ENCODE measurements at regions not wholly inside any gene's neighbourhood (a gene's known extent, or its start where the extent isn't known, plus 50 kb on each side); places are given as distances from the start of the nearest gene placed in this dataset.
"Not testable (repeated sequence)": the region's sequence is repeated elsewhere in the genome, so short reads cannot be mapped to it uniquely, and the experiment has no call there.

GRCh38 chr19:28437390-28438346 is 775.3 kb downstream of the UQCRFS1 start:
- no peaks in the 10 kb centered on the region for H3K36me3 ChIP-seq (ENCODE audit: insufficient read depth, low read depth, low read length)
- no peak overlapping the region for H3K27ac ChIP-seq (ENCODE audit: low read length)
- H3K27me3 ChIP-seq (ENCODE audit: insufficient read depth, low read length) = no peaks in the 10 kb centered on the region
- no peak overlapping the region for H3K4me3 ChIP-seq (ENCODE audit: low read length)
- H3K4me1 ChIP-seq (ENCODE audit: insufficient read depth, low read length) = no peaks in the 10 kb centered on the region
- no peak overlapping the region for H3K9ac ChIP-seq (ENCODE audit: low read depth, low read length)
- H3K9me3 ChIP-seq (ENCODE audit: insufficient read depth, low read depth, low read length) = peaks cover 8% of the 10 kb centered on the region

DNA sequence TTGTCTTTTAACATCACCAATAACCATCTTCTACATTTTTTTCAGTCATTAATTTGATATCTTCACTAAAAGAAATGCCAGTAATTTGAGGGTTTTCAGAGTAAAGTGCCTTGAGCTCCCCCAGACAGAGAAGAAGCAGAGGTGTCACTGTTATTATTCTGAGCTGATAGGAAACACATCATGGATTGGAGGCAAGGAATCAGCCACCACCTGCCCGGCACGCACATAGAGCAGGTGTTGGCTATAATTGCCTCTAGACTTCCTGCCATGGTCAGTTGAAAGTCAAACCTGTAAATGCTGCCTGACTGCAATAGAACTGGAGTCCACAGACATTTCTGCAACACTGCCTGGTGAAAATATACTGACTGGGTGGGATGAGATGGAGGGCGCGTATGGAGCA is 776.6 kb downstream of the UQCRFS1 start:
- Histone ChIP-seq H3K4me3 (ENCODE audit: low read length) (no peak overlapping the region), H3K27ac (ENCODE audit: low read length) (no peak overlapping the region), H3K9ac (ENCODE audit: low read depth, low read length) (no peak overlapping the region), H3K9me3 (ENCODE audit: insufficient read depth, low read depth, low read length) (peaks cover 8% of the 10 kb centered on the region), H3K36me3 (ENCODE audit: insufficient read depth, low read depth, low read length) (no peaks in the 10 kb centered on the region), H3K4me1 (ENCODE audit: insufficient read depth, low read length) (no peaks in the 10 kb centered on the region), H3K27me3 (ENCODE audit: insufficient read depth, low read length) (no peaks in the 10 kb centered on the region)

DNA sequence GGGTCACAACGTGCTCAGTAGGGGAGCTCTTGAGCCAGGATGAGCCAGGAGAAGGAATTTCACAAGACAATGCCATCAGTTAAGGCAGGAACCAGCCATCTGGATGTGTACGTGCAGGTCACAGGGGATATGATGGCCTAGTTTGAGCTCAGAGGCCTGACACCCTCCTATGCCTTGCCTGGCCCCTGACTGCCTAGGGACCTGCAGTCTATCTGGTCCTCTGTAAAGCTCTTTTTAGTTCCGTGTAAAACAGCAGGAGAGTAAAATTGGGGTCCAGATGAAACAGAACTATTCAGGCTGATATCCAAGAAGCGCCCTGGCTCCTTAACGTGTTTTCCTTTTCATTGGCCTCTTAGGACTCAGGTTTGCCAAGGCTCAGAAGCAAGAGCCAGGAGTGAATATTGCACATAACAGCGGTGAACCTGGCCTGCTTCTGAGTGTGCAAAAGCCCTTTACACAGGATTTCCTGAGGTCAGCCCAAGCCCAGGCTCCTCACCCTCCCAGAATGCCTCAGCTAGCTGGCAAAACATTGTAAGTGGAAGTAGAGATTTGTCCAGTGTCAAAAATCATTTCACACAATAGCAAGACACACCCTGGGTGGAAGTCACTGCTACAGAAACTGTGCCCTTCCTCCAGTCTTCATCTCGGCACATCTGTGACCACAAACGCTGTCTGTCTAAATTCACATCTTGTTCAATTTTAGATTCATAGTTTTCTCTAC is 777.2 kb downstream of the UQCRFS1 start:
- Histone ChIP-seq H3K4me1 (ENCODE audit: insufficient read depth, low read length) (peaks cover 6% of the 10 kb centered on the region), H3K4me3 (ENCODE audit: low read length) (no peak overlapping the region), H3K27me3 (ENCODE audit: insufficient read depth, low read length) (no peaks in the 10 kb centered on the region), H3K27ac (ENCODE audit: low read length) (no peak overlapping the region), H3K36me3 (ENCODE audit: insufficient read depth, low read depth, low read length) (no peaks in the 10 kb centered on the region), H3K9ac (ENCODE audit: low read depth, low read length) (no peak overlapping the region), H3K9me3 (ENCODE audit: insufficient read depth, low read depth, low read length) (peaks cover 8% of the 10 kb centered on the region)

DNA sequence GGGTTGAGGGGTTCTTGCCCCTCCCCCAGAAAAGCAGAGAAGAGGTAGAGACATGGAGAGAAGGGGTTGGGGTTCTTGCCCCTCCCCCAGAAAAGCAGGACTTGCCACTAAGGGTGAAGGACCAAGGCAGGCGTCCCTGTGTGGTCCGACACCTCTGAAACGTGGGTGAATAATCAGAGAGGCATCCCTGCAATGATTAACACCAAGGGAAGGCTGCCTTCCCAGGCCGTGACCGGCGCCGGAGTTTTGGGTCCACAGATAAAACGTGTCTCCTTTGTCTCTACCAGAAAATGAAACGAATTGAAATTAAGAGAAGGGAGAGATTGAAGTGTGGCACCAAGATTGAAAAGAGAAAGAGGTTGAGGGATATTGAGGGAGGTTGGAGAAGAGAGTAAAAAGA is 778.2 kb downstream of the UQCRFS1 start:
- not testable (repeated sequence) for H3K4me1 ChIP-seq (ENCODE audit: insufficient read depth, low read length); H3K27me3 ChIP-seq (ENCODE audit: insufficient read depth, low read length); H3K9me3 ChIP-seq (ENCODE audit: insufficient read depth, low read depth, low read length); H3K36me3 ChIP-seq (ENCODE audit: insufficient read depth, low read depth, low read length); H3K4me3 ChIP-seq (ENCODE audit: low read length); H3K9ac ChIP-seq (ENCODE audit: low read depth, low read length); H3K27ac ChIP-seq (ENCODE audit: low read length)

DNA sequence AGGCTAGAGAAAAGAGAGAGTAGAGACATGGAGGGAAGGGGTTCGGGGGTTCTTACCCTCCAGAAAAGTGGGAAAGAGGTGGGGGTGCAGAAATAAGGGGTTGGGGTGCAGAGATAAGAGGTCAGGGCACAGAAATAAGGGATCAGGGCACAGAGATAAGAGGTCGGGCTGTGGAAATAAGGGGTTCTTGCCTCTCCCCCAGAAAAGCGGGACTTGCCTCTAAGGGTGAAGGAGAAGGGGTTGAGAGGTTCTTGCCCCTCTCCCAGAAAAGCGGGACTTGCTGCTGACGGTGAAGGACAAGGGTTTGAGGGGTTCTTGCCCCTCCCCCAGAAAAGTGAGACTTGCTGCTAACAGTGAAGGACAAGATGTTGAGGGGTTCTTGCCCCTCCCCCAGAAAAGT is 778.6 kb downstream of the UQCRFS1 start:
- not testable (repeated sequence) for H3K4me1 ChIP-seq (ENCODE audit: insufficient read depth, low read length); H3K4me3 ChIP-seq (ENCODE audit: low read length); H3K27ac ChIP-seq (ENCODE audit: low read length); H3K27me3 ChIP-seq (ENCODE audit: insufficient read depth, low read length); H3K9me3 ChIP-seq (ENCODE audit: insufficient read depth, low read depth, low read length); H3K36me3 ChIP-seq (ENCODE audit: insufficient read depth, low read depth, low read length); H3K9ac ChIP-seq (ENCODE audit: low read depth, low read length)

- H3K27me3 ChIP-seq (ENCODE audit: insufficient read depth, low read length); H3K4me1 ChIP-seq (ENCODE audit: insufficient read depth, low read length); H3K36me3 ChIP-seq (ENCODE audit: insufficient read depth, low read depth, low read length); H3K4me3 ChIP-seq (ENCODE audit: low read length); H3K9me3 ChIP-seq (ENCODE audit: insufficient read depth, low read depth, low read length); H3K27ac ChIP-seq (ENCODE audit: low read length); H3K9ac ChIP-seq (ENCODE audit: low read depth, low read length): not testable (repeated sequence)
These were observed 779.8 kb downstream of the UQCRFS1 start for GRCh38 chr19:28433166-28433565.

DNA sequence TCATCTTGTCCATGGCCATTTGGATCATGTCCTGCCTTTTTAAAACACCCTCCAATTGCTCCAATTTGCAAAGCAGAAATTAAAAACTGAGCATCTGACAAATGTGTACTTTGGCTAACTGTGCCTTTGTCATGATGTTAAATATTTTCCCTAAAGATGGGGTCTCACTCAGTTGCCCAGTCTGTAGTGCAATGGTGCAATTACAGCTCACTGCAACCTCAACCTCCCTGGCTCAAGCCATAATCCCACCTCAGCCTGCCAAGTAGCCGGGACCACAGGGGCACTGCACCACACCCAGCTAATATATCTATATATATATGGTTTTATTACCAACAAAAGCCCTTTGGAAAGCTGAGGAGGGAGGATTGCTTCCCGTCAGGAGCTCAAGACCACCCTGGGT is 782.7 kb downstream of the UQCRFS1 start:
- Histone ChIP-seq H3K4me3 (ENCODE audit: low read length) (no peak overlapping the region), H3K9ac (ENCODE audit: low read depth, low read length) (no peak overlapping the region), H3K4me1 (ENCODE audit: insufficient read depth, low read length) (peaks cover 10% of the 10 kb centered on the region), H3K9me3 (ENCODE audit: insufficient read depth, low read depth, low read length) (peaks cover 8% of the 10 kb centered on the region; the same call in 1 of the 2 replicates), H3K27ac (ENCODE audit: low read length) (no peak overlapping the region), H3K27me3 (ENCODE audit: insufficient read depth, low read length) (no peaks in the 10 kb centered on the region), H3K36me3 (ENCODE audit: insufficient read depth, low read depth, low read length) (no peaks in the 10 kb centered on the region)

GRCh38 chr19:28429356-28429755 is 783.6 kb downstream of the UQCRFS1 start:
- Histone ChIP-seq H3K4me1 (ENCODE audit: insufficient read depth, low read length) (peaks cover 19% of the 10 kb centered on the region), H3K27me3 (ENCODE audit: insufficient read depth, low read length) (no peaks in the 10 kb centered on the region), H3K27ac (ENCODE audit: low read length) (no peak overlapping the region), H3K9ac (ENCODE audit: low read depth, low read length) (no peak overlapping the region), H3K9me3 (ENCODE audit: insufficient read depth, low read depth, low read length) (peaks cover 3% of the 10 kb centered on the region; the same call in 1 of the 2 replicates), H3K4me3 (ENCODE audit: low read length) (no peak overlapping the region), H3K36me3 (ENCODE audit: insufficient read depth, low read depth, low read length) (no peaks in the 10 kb centered on the region)

DNA sequence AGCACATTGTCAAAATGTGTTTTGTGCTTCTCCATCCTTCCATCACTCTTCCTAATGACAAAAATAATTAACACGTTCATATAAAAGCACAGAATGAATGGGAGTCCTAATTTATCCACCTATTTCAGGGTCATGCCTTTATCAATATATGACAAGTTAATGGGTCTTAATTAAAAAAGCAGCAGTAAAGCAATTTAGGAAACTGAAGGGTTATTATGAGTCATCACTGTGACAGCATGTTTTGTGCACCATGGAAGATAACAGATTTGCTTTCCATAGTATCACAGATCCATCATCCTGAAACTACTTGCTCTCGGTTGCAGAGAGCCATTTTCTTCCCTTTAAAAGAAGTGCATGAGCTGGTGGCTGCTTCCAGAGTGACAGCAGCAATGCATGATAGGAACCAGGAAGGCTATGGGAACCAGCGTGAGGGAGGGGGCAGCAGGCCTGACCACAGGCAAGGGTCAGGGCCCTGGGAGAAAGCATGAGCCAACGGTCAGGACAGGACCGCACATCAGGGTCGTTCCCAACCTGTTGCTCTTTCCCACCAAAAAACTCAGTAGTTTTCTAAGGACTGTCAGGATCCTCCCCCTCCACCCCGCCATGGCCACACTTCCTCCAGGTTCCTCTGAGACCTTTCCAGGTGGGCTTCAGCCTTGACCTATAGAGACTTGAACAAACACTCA is 784.1 kb downstream of the UQCRFS1 start:
- Histone ChIP-seq H3K36me3 (ENCODE audit: insufficient read depth, low read depth, low read length) (no peaks in the 10 kb centered on the region), H3K9ac (ENCODE audit: low read depth, low read length) (no peak overlapping the region), H3K4me3 (ENCODE audit: low read length) (no peak overlapping the region), H3K27ac (ENCODE audit: low read length) (no peak overlapping the region), H3K27me3 (ENCODE audit: insufficient read depth, low read length) (no peaks in the 10 kb centered on the region), H3K4me1 (ENCODE audit: insufficient read depth, low read length) (peaks cover 23% of the 10 kb centered on the region), H3K9me3 (ENCODE audit: insufficient read depth, low read depth, low read length) (no peaks in the 10 kb centered on the region)

GRCh38 chr19:28427376-28428083 is 785.4 kb downstream of the UQCRFS1 start:
- no peaks in the 10 kb centered on the region for H3K9me3 ChIP-seq (ENCODE audit: insufficient read depth, low read depth, low read length)
- no peak overlapping the region for H3K27ac ChIP-seq (ENCODE audit: low read length)
- no peaks in the 10 kb centered on the region for H3K27me3 ChIP-seq (ENCODE audit: insufficient read depth, low read length)
- no peak overlapping the region for H3K9ac ChIP-seq (ENCODE audit: low read depth, low read length)
- peaks cover 27% of the 10 kb centered on the region for H3K4me1 ChIP-seq (ENCODE audit: insufficient read depth, low read length)
- no peaks in the 10 kb centered on the region for H3K36me3 ChIP-seq (ENCODE audit: insufficient read depth, low read depth, low read length)
- no peak overlapping the region for H3K4me3 ChIP-seq (ENCODE audit: low read length)

DNA sequence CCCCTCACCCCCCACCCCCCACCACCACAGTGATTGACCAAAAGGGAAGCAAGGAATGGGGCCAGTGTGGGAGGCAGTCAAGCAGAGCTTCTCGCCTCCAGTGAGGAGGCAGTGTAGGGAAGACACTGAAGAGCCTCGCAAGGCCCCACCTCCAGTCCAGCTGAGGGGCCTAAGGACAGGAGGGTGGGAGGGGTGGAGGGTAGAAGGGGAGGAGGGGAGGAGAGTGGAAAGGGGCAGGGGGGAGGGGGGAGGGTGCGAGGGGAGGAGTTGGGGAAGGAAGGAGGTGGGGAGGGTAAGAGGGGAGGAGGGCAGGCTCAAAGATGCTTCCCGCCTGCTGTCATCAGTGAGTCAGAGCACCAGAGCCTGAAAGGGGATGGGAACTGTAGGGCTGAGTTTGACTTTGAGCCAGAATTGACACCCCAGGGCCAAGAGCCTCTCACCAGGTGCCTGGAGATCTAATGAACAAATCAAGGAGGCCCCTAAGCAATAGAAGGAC is 786.2 kb downstream of the UQCRFS1 start:
- H3K36me3 ChIP-seq (ENCODE audit: insufficient read depth, low read depth, low read length) = no peaks in the 10 kb centered on the region
- peaks cover 27% of the 10 kb centered on the region for H3K4me1 ChIP-seq (ENCODE audit: insufficient read depth, low read length)
- no peak overlapping the region for H3K9ac ChIP-seq (ENCODE audit: low read depth, low read length)
- no peak overlapping the region for H3K27ac ChIP-seq (ENCODE audit: low read length)
- H3K9me3 ChIP-seq (ENCODE audit: insufficient read depth, low read depth, low read length) = no peaks in the 10 kb centered on the region
- H3K27me3 ChIP-seq (ENCODE audit: insufficient read depth, low read length) = no peaks in the 10 kb centered on the region
- H3K4me3 ChIP-seq (ENCODE audit: low read length) = no peak overlapping the region
